Aorta (tissue), 5 donors: ENCODE measurements at regions not wholly inside any gene's neighbourhood (a gene's known extent, or its start where the extent isn't known, plus 50 kb on each side); places are given as distances from the start of the nearest gene placed in this dataset.

Source experiments
- ATAC-seq: fragments of 200-7000 bp; cut with Tn5 transposase; one replicate; pipeline ENCODE4 v1.9.1; 2022; ENCODE audit warnings: moderate library complexity; ENCODE audit not compliant: low FRiP score
- DNase-seq, 2 donors: peaks; one replicate each; pipeline ENCODE4 v3.0.0-alpha.2; 2020
- H3K27ac ChIP-seq, 2 donors: one replicate each; pipeline ENCODE4 v1.5.1; 2013; ENCODE audit warnings: low read length in 2 of 2, mild to moderate bottlenecking in 2 of 2, moderate library complexity in 2 of 2, control low read depth in 1 of 2, inconsistent platforms in 1 of 2, low read depth in 1 of 2
- H3K27me3 ChIP-seq, 2 donors: one replicate each; pipeline ENCODE4 v1.6.1; 2013; ENCODE audit warnings: control low read depth in 1 of 2, low read length in 1 of 2, mild to moderate bottlenecking in 1 of 2, moderate library complexity in 1 of 2; ENCODE audit not compliant: insufficient read depth in 2 of 2, control insufficient read depth in 1 of 2
- H3K36me3 ChIP-seq, 2 donors: one replicate each; pipeline ENCODE4 v1.6.1; 2013; ENCODE audit warnings: control low read depth in 1 of 2, low read length in 1 of 2, mild to moderate bottlenecking in 1 of 2; ENCODE audit not compliant: insufficient read depth in 2 of 2, control insufficient read depth in 1 of 2
- H3K4me1 ChIP-seq, 2 donors: one replicate each; pipeline ENCODE4 v1.6.1; 2013; ENCODE audit warnings: low read length in 2 of 2, control low read depth in 1 of 2, mild to moderate bottlenecking in 1 of 2, moderate library complexity in 1 of 2; ENCODE audit not compliant: insufficient read depth in 2 of 2, control insufficient read depth in 1 of 2
- H3K4me3 ChIP-seq, 2 donors: one replicate each; pipeline ENCODE4 v1.5.1; 2013; ENCODE audit warnings: low read length in 2 of 2, control low read depth in 1 of 2, mild to moderate bottlenecking in 1 of 2
- H3K9me3 ChIP-seq: one replicate; pipeline ENCODE4 v1.6.1; 2013; ENCODE audit warnings: mild to moderate bottlenecking, low read length; ENCODE audit not compliant: control insufficient read depth
- WGBS, 2 donors: extraction: QIAGEN DNeasy Blood & Tissue Kit; methylation state at CpG; one replicate each; pipeline ENCODE4 v1.1.7; 2013; 5-methylcytosine and 5-hydroxymethylcytosine counted together
- intact Hi-C, 2 donors: fragments of 100-400 bp; cut with DNase I; formaldehyde crosslinking; loops; one replicate each; pipeline versions ENCODE4 v1.14.2 to v1.15.0; 2022
- donor health status: healthy with polysubstance abuse.
- donor health status: Bipolar disorder and iron deficiency.
- donor health status: DM: no; HTN: no; CAD: no.
- donor health status: DM: no; HTN: no; CAD: no.
- donor health status: DM: yes; HTN: yes; CAD: no.

- no peak overlapping the region for H3K27ac ChIP-seq
- H3K27me3 ChIP-seq, result no peaks in the 10 kb centered on the region
- DNase-seq, result no peak
- no peak overlapping the region for H3K4me3 ChIP-seq
- H3K36me3 ChIP-seq, result no peaks in the 10 kb centered on the region
- H3K9me3 ChIP-seq, result peaks cover 6% of the 10 kb centered on the region
- intact Hi-C loops, result no loop called here
- 53 to 67% methylated on average over 1 of the region's 1 CpG for WGBS, 2 donors
- no peaks in the 10 kb centered on the region for H3K4me1 ChIP-seq
- ATAC-seq, result no peak
These were observed 635.0 kb downstream of the TSN start for GRCh38 chr2:122390406-122390805.

- Histone ChIP-seq H3K4me1 (no peaks in the 10 kb centered on the region), H3K27me3 (no peaks in the 10 kb centered on the region), H3K9me3 (peaks cover 4% of the 10 kb centered on the region), H3K36me3 (no peaks in the 10 kb centered on the region), H3K27ac (no peak overlapping the region), H3K4me3 (no peak overlapping the region)
- intact Hi-C loops, result no loop called here
- ATAC-seq, result no peak
- DNase-seq, result no peak
- 72 to 77% methylated on average over 3 of the region's 3 CpGs for WGBS, 2 donors
These were observed 636.3 kb downstream of the TSN start for GRCh38 chr2:122391726-122392125.

GRCh38 chr2:122395687-122396086 lies 640.2 kb downstream of the TSN start:
- Histone ChIP-seq H3K27ac (no peak overlapping the region), H3K9me3 (no peaks in the 10 kb centered on the region), H3K27me3 (no peaks in the 10 kb centered on the region), H3K36me3 (no peaks in the 10 kb centered on the region), H3K4me3 (no peak overlapping the region), H3K4me1 (no peaks in the 10 kb centered on the region)
- ATAC-seq (no peak), DNase-seq (no peak)
- intact Hi-C loops, result no loop called here
- WGBS, 2 donors, result 88 to 95% methylated on average over 6 of the region's 6 CpGs

- intact Hi-C loops, result no loop called here
- H3K4me3 ChIP-seq, result no peak overlapping the region
- no peaks in the 10 kb centered on the region for H3K27me3 ChIP-seq
- peaks cover 0 to 5% of the 10 kb centered on the region in 2 donors for H3K4me1 ChIP-seq
- no peak overlapping the region for H3K27ac ChIP-seq
- no peak for ATAC-seq
- peaks cover 4% of the 10 kb centered on the region for H3K9me3 ChIP-seq
- 70 to 71% methylated on average over 5 of the region's 5 CpGs for WGBS, 2 donors
- DNase-seq, result no peak
- no peaks in the 10 kb centered on the region for H3K36me3 ChIP-seq
These were observed 655.8 kb downstream of the TSN start for GRCh38 chr2:122411231-122411630.

GRCh38 chr2:122412360-122412759 lies 656.9 kb downstream of the TSN start:
- peaks cover 4% of the 10 kb centered on the region for H3K9me3 ChIP-seq
- no peak overlapping the region for H3K27ac ChIP-seq
- ATAC-seq (no peak), DNase-seq (no peak)
- no peaks in the 10 kb centered on the region for H3K27me3 ChIP-seq
- intact Hi-C loops, result no loop called here
- WGBS, 2 donors, result 78% methylated on average over 6 of the region's 6 CpGs
- H3K4me3 ChIP-seq, result no peak overlapping the region
- no peaks in the 10 kb centered on the region for H3K36me3 ChIP-seq
- H3K4me1 ChIP-seq, result no peaks in the 10 kb centered on the region

GRCh38 chr2:122414902-122415301 lies 659.5 kb downstream of the TSN start:
- 21 to 29% methylated on average over 4 of the region's 4 CpGs for WGBS, 2 donors
- Histone ChIP-seq H3K4me1 (no peaks in the 10 kb centered on the region), H3K36me3 (no peaks in the 10 kb centered on the region), H3K9me3 (peaks cover 4% of the 10 kb centered on the region), H3K27me3 (no peaks in the 10 kb centered on the region), H3K27ac (no peak overlapping the region), H3K4me3 (no peak overlapping the region)
- DNase-seq (no peak), ATAC-seq (no peak)
- intact Hi-C loops, result no loop called here

GRCh38 chr2:122417114-122417513 lies 661.7 kb downstream of the TSN start:
- ATAC-seq (no peak), DNase-seq (no peak)
- Histone ChIP-seq H3K4me3 (no peak overlapping the region), H3K9me3 (peaks cover 2% of the 10 kb centered on the region), H3K27ac (no peak overlapping the region), H3K4me1 (no peaks in the 10 kb centered on the region), H3K27me3 (no peaks in the 10 kb centered on the region), H3K36me3 (no peaks in the 10 kb centered on the region)
- WGBS, 2 donors, result 58 to 85% methylated on average over 1 of the region's 1 CpG
- intact Hi-C loops, result no loop called here

GRCh38 chr2:122421775-122422174 lies 666.3 kb downstream of the TSN start:
- no peak overlapping the region for H3K27ac ChIP-seq
- no peaks in the 10 kb centered on the region for H3K36me3 ChIP-seq
- ATAC-seq, result no peak
- H3K9me3 ChIP-seq, result no peaks in the 10 kb centered on the region
- H3K4me1 ChIP-seq, result no peaks in the 10 kb centered on the region
- DNase-seq, result no peak
- H3K4me3 ChIP-seq, result no peak overlapping the region
- intact Hi-C loops, result no loop called here
- H3K27me3 ChIP-seq, result no peaks in the 10 kb centered on the region

GRCh38 chr2:122422384-122422991 lies 667.0 kb downstream of the TSN start:
- WGBS, 2 donors, result 40 to 48% methylated on average over 7 of the region's 7 CpGs
- H3K27ac ChIP-seq, result no peak overlapping the region
- intact Hi-C loops, result no loop called here
- no peaks in the 10 kb centered on the region for H3K9me3 ChIP-seq
- DNase-seq (no peak), ATAC-seq (no peak)
- H3K36me3 ChIP-seq, result no peaks in the 10 kb centered on the region
- H3K4me1 ChIP-seq, result no peaks in the 10 kb centered on the region
- no peak overlapping the region for H3K4me3 ChIP-seq
- no peaks in the 10 kb centered on the region for H3K27me3 ChIP-seq
